ENCODE measurements at regions not wholly inside any gene's neighbourhood (a gene's known extent, or its start where the extent isn't known, plus 50 kb on each side); places are given as distances from the start of the nearest gene placed in this dataset.

- DNase-seq = no peak
Observed at GRCh38 chr20:58058421-58059259, 169.8 kb downstream of the ANKRD60 start.

GRCh38 chr20:58056921-58057686, 171.3 kb downstream of the ANKRD60 start:
- DNase-seq = no peak

- DNase-seq = no peak
Observed at GRCh38 chr20:58056021-58056591, 172.3 kb downstream of the ANKRD60 start.

- DNase-seq = no peak
Observed at GRCh38 chr20:58054780-58055373, 173.6 kb downstream of the ANKRD60 start.

- no peak for DNase-seq
Observed at GRCh38 chr20:58054082-58054779, 174.2 kb downstream of the ANKRD60 start.

- DNase-seq = no peak
Observed at GRCh38 chr20:58053391-58054055, 174.9 kb downstream of the ANKRD60 start.

- DNase-seq = no peak
Observed at GRCh38 chr20:58051367-58051766, 177.1 kb downstream of the ANKRD60 start.

- no peak for DNase-seq
Observed at GRCh38 chr20:58048096-58048702, 180.3 kb downstream of the ANKRD60 start.

GRCh38 chr20:58046311-58046710, 182.1 kb downstream of the ANKRD60 start:
- DNase-seq = no peak

- no peak for DNase-seq
Observed at GRCh38 chr20:58045579-58045978, 182.9 kb downstream of the ANKRD60 start.

GRCh38 chr20:58044931-58045555, 183.4 kb downstream of the ANKRD60 start:
- no peak for DNase-seq

GRCh38 chr20:58044286-58044685, 184.2 kb downstream of the ANKRD60 start:
- no peak for DNase-seq

GRCh38 chr20:58043236-58044140, 185.0 kb downstream of the ANKRD60 start:
- no peak for DNase-seq

GRCh38 chr20:58042591-58042990, 185.9 kb downstream of the ANKRD60 start:
- DNase-seq = no peak

GRCh38 chr20:58040447-58041290, 187.8 kb downstream of the ANKRD60 start:
- DNase-seq = no peak

- no peak for DNase-seq
Observed at GRCh38 chr20:58039274-58040092, 189.0 kb downstream of the ANKRD60 start.

- no peak for DNase-seq
Observed at GRCh38 chr20:58038123-58038654, 190.3 kb downstream of the ANKRD60 start.

GRCh38 chr20:58037631-58038030, 190.8 kb downstream of the ANKRD60 start:
- DNase-seq = no peak
